Fibroblast of peridontal ligament (primary cell): ENCODE measurements at regions not wholly inside any gene's neighbourhood (a gene's known extent, or its start where the extent isn't known, plus 50 kb on each side); places are given as distances from the start of the nearest gene placed in this dataset.
"Not testable (repeated sequence)": the region's sequence is repeated elsewhere in the genome, so short reads cannot be mapped to it uniquely, and the experiment has no call there.

Experiments
- DNase-seq: peaks from one replicate; pipeline ENCODE4 v3.0.0-alpha.2; 2010; ENCODE audit errors: extremely low read depth

- not testable (repeated sequence) for DNase-seq
These were observed 51.9 kb upstream of the MFGE8 start for GRCh38 chr15:88965097-88965496.

DNA sequence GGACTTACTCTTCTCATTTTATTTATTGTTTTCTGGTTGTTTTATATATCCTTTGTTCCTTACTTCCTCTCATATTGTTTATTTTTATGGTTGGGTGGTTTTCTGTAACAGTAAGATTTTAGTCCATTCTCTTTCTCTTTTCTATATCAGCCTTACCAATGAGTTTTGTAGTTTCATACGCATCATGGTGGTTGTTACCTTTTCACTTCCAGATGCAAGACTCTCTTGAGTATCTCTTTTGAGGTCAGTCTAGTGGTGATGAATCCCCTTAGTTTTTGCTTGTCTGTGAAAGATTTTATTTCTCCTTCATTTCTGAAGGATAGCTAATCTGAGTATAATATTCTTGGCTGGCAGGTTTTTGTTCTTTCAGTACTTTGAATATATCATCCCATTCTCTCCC, 57.1 kb upstream of the MFGE8 start:
- DNase-seq = no peak

- DNase-seq = peak; percentile 17
These were observed 61.2 kb upstream of the MFGE8 start for GRCh38 chr15:88974392-88974791.

DNA sequence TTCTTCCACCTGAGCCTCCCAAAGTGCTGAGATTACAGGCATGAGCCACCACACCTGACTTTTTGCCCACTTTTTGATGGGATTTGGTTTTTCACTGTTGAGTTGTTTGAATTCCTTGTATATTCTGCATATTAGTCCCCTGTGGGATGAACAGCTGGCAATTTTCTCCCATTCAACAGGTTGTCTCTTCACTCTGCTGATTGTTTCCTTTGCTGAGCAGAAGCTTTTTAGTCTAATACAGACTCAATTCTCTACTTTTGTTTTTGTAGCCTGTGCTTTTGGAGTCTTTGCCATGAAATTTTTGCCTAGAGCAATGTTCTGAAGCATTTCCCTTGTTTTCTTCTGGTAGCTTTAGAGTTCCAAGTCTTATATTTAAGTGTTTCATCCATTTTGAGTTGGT, 62.7 kb upstream of the MFGE8 start:
- no peak for DNase-seq

DNA sequence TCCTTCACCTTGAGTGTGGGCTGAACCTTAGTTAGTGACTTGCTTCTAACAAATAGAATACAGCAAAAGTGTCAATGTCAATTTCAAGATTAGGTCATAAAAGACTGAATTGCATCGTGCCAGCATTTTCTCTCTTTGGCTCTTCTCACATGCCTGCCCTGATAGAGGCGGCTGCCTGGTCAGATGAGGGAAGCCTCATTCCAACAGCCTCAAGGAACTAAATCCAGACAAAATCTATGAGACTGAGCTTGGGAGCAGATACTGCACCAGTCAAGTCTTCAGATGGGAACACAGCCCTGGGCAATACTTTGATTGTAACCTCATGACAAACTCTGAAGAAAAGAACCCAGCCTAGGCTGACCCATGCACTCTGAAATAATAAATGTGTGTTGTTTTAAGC, 63.5 kb upstream of the MFGE8 start:
- DNase-seq = no peak

- DNase-seq = no peak
These were observed 66.5 kb upstream of the MFGE8 start for GRCh38 chr15:88979674-88980073.

GRCh38 chr15:88980498-88980897, 67.3 kb upstream of the MFGE8 start:
- DNase-seq = no peak

DNA sequence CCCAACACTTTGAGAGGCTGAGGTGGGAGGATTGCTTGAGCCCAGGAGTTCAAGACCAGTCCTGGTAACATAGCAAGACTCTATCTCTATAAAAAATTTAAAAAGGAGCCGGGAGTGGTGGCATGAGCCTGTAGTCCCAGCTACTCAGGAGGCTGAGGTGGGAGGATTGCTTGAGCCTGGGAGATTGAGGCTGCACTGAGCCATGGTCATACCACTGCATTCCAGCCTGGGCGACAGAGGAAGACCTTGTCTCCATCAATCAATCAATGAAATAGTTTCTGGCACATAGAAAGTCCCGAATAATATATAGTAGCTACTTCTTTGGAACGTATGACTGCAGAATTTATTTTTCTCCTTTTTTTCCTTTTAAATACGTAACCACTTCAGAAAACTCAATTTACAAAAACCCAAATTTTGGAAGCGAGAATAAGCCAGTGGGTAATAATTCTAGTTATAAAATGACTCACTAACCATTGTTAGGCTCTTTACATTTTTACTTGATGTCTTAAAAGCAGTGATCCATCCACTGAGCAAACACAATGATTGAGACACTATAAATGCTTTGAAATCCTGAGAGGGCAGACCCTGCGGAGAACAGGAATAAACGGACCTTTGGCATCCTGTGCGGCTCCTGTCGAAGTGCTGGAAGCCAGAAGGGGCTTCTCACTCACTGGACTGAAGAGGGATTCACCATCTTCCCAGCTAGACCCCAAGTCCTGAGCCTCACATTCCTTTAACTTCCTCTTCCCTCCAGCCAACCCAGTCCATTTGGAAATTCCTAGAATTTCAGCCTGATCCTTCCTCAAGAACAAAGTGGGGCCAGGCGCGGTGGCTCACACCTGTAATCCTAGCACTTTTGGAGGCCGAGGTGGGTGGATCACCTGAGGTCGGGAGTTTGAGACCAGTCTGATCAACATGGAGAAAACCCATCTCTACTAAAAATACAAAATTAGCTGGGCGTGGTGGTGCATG, 68.4 kb upstream of the MFGE8 start:
- peak; percentile 60 for DNase-seq

- peak; percentile 91 for DNase-seq
These were observed 69.2 kb upstream of the MFGE8 start for GRCh38 chr15:88982304-88982945.

- DNase-seq = no peak
These were observed 69.8 kb upstream of the MFGE8 start for GRCh38 chr15:88982946-88983342.

GRCh38 chr15:88983861-88984429, 70.8 kb upstream of the MFGE8 start:
- DNase-seq = no peak

DNA sequence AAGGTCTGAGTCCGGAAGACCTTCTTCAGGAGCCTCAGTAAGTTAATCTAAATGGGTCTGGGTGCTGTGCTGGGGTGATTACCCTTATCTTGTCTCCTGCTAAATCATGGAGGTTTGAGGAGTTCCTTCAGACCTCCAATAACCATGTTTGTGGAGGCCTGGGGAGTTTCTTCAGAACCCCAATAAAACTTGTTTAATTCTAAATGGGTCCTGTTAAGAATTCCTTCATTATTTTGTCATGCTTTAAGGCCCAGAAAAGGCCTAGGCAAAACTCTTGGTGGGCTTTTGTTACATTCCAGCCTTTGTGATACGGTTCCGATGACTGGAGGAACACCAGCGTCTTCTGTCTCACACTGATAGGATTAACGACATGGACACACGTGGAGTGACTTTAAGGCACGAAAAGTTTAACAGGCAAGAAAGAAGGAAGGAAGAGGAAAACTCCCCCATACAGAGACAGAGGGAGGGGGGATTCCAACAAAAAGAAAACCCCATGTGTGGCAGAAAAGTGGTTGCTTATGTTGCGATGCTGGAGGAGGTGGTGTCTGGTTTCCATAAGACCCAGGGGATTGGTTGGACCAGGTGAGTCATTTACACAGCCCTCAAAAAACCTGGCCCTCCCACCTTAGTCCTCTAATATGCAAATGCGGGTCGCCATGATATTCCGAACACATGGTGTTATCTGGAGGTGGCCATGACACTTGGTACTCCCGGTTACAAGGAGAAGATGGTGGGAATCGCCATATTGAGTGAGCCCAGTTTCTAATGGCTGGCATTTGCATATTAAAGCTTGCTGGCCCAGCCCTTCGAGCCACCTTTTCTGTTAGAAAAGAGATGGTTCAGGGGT, 72.6 kb upstream of the MFGE8 start:
- DNase-seq = no peak

GRCh38 chr15:88986949-88987590, 73.9 kb upstream of the MFGE8 start:
- DNase-seq = no peak

- DNase-seq = no peak
These were observed 74.4 kb upstream of the MFGE8 start for GRCh38 chr15:88987591-88987933.

- no peak for DNase-seq
These were observed 74.9 kb upstream of the MFGE8 start for GRCh38 chr15:88987934-88988671.

DNA sequence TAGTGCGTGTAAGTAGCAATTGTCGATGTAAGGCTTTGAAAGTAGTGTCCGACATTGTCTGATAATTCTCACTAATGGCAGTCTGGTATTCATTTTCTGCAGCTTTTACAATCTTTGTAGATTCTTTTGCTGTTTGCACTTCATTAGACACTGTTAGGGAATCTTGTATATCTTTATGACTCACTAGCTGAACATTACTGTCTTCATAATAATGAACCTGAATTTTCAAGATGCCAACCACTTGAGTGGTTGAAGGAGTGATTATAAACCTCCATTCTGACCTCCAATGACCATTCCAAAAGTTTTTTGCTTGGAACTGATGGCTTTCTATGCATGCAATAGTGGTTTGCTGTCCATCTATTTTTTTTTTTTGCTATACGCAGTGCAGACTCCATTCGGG, 76.4 kb upstream of the MFGE8 start:
- DNase-seq = peak; percentile 77

DNA sequence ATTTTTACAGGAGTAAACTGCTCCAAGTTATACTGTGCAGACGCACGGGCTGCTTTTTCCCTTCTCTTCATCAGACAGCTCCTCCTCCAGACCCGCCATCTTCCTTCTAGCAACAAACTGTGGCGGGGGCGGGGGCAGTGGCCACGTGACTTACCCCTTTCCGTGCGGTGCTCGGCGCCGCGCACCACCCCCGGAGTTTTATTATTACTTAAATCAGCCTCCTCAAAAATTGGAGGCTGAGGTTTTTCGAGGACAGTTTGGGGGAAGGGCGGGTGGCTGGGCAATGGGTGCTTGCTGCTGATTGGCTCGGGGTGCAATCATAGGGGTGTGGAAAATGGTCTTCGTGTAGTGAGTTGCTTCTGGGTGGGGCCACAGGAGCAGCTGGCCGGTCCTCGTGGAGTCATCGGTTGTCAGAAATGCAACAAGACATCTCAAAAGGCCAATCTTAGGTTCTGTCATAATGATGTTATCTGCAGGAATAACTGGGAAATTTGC, 77.1 kb upstream of the MFGE8 start:
- DNase-seq = no peak

DNA sequence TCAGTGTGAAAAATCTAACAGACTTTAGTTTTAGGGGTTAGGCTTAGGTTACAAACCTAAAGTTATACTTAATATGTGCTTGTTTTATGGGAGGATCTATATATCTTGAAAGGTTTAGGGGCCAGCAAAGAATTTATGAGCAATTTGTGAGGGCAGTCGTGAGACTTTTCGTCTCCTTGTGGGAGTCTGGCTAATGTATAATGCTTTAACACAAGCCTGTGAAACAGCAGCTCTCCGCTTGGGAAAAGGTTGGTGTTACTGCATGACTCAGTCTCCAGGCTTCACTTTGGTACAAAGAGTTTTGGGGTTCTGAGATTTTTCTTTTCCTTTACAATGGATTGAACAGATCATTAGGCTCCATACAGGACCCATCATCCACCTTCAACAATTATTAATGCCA, 79.0 kb upstream of the MFGE8 start:
- DNase-seq = no peak

- no peak for DNase-seq
These were observed 79.8 kb upstream of the MFGE8 start for GRCh38 chr15:88992912-88993376.

DNA sequence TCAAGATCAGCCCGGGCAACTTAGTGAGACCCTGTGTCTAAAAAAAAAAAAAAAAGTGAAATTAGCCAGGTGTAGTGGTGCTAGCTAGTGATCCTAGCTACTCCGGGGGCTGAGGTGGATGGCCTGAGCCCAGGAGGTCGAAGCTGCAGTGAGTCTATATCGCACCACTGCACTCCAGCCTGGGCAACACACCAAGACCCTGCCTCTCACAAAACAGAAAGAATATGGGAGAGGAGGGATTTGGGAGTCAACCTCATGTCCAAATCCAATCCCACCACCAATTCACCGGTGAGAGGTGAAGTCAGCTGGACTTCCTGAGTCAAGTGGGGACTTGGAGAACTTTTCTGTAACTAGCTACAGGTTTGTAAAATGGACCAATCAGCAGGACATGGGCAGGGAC, 80.5 kb upstream of the MFGE8 start:
- DNase-seq = no peak
